ENCODE measurements at regions not wholly inside any gene's neighbourhood (a gene's known extent, or its start where the extent isn't known, plus 50 kb on each side); places are given as distances from the start of the nearest gene placed in this dataset.

GRCh38 chr5:66364186-66364585 is 220.1 kb downstream of the SREK1 start:
- no peak for TF ChIP-seq CTCF (IDR thresholded peaks at IDR 0.05; ENCODE audit: insufficient read depth, low read depth, low read length)
- no peak for TF ChIP-seq EZH2 (IDR thresholded peaks at IDR 0.05; ENCODE audit: insufficient read depth, low read length)

All from astrocyte (in vitro differentiated cells and primary cell).